Smooth muscle cell (in vitro differentiated cells): ENCODE measurements at regions not wholly inside any gene's neighbourhood (a gene's known extent, or its start where the extent isn't known, plus 50 kb on each side); places are given as distances from the start of the nearest gene placed in this dataset.
"Not testable (repeated sequence)": the region's sequence is repeated elsewhere in the genome, so short reads cannot be mapped to it uniquely, and the experiment has no call there.

ENCODE experiments used
- DNase-seq: peaks from one replicate; lab custom pipeline; 2025; ENCODE audit not compliant: unreplicated experiment; lab: John Stamatoyannopoulos, UW
- H2AFZ ChIP-seq: fragments of 200-600 bp; sonication (generic); 2 replicates; pipeline ENCODE4 v1.6.0; 2016; ENCODE audit warnings: antibody characterized with exemption, low read depth, mild to moderate bottlenecking
- H3F3A ChIP-seq: fragments of 200-600 bp; sonication (generic); 2 replicates; pipeline ENCODE4 v1.6.0; 2017; ENCODE audit warnings: antibody characterized with exemption, low read depth
- H3K27ac ChIP-seq: fragments of 200-600 bp; sonication (generic); 2 replicates; pipeline ENCODE4 v1.5.1; 2016; ENCODE audit warnings: low read depth, mild to moderate bottlenecking
- H3K27me3 ChIP-seq: fragments of 200-600 bp; sonication (generic); 2 replicates; pipeline ENCODE4 v1.6.1; 2016; ENCODE audit warnings: low read depth, mild to moderate bottlenecking
- H3K36me3 ChIP-seq: fragments of 200-600 bp; sonication (generic); 2 replicates; pipeline ENCODE4 v1.5.1; 2016; ENCODE audit warnings: low read depth
- H3K4me1 ChIP-seq: fragments of 200-600 bp; sonication (generic); 2 replicates; pipeline ENCODE4 v1.5.1; 2016; ENCODE audit warnings: low read depth
- H3K4me2 ChIP-seq: fragments of 200-600 bp; sonication (generic); 2 replicates; pipeline ENCODE4 v1.6.0; 2016; ENCODE audit warnings: mild to moderate bottlenecking
- H3K4me3 ChIP-seq: fragments of 200-600 bp; sonication (generic); 2 replicates; pipeline ENCODE4 v1.5.1; 2016; ENCODE audit warnings: mild to moderate bottlenecking
- H3K79me2 ChIP-seq: fragments of 200-600 bp; sonication (generic); 2 replicates; pipeline ENCODE4 v1.6.0; 2016; ENCODE audit warnings: low read depth, mild to moderate bottlenecking
- H3K9ac ChIP-seq: fragments of 200-600 bp; sonication (generic); 2 replicates; pipeline ENCODE4 v1.6.0; 2016; ENCODE audit warnings: low read depth
- H3K9me3 ChIP-seq: fragments of 200-600 bp; sonication (generic); replicated peaks from 2 replicates; pipeline ENCODE4 v1.5.1; 2016; ENCODE audit warnings: low read depth
- H4K20me1 ChIP-seq: fragments of 200-600 bp; sonication (generic); 2 replicates; pipeline ENCODE4 v1.6.0; 2016; ENCODE audit warnings: low read depth
- CTCF ChIP-seq: fragments of 200-600 bp; sonication (generic); IDR thresholded peaks from 2 replicates; pipeline ENCODE4 v1.5.1; 2017; ENCODE audit warnings: borderline replicate concordance, mild to moderate bottlenecking, antibody characterized with exemption; ENCODE audit not compliant: insufficient read depth, poor library complexity, severe bottlenecking
- WGBS: methylation state at CpG from one replicate; pipeline ENCODE4 v1.1.7; 2016; ENCODE audit warnings: low lambda C conversion rate; 5-methylcytosine and 5-hydroxymethylcytosine counted together

DNA sequence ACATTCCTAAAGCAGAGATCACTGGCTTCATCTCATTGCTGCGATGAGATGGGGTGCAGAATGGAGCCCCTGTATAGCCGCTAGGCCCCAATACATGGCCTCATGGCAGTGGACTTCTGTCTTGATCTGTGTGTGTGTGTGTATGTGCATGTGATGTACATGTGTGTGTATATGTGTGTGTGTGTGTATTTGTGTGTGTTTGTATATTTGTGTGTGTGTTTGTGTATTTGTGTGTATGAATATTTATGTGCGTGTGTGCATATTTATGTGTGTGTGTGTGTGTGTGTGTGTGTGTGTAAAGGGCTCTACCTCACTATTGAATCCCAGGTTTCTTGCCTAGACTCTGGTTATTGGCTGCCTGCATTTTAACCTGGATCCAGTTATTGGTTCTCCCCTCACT, 958.2 kb downstream of the GRID1 start:
- Histone ChIP-seq H3K4me3 (no peak overlapping the region), H2AFZ (no peak overlapping the region), H3K9ac (no peak overlapping the region), H3K27ac (no peak overlapping the region), H3K4me1 (no peaks in the 10 kb centered on the region), H3K27me3 (no peaks in the 10 kb centered on the region), H4K20me1 (no peaks in the 10 kb centered on the region), H3K36me3 (no peaks in the 10 kb centered on the region), H3K79me2 (no peaks in the 10 kb centered on the region), H3K9me3 (no peaks in the 10 kb centered on the region), H3F3A (no peaks in the 10 kb centered on the region), H3K4me2 (no peak overlapping the region)
- 93% methylated on average over 3 of the region's 3 CpGs for WGBS
- DNase-seq = no peak
- no peak for TF ChIP-seq CTCF

DNA sequence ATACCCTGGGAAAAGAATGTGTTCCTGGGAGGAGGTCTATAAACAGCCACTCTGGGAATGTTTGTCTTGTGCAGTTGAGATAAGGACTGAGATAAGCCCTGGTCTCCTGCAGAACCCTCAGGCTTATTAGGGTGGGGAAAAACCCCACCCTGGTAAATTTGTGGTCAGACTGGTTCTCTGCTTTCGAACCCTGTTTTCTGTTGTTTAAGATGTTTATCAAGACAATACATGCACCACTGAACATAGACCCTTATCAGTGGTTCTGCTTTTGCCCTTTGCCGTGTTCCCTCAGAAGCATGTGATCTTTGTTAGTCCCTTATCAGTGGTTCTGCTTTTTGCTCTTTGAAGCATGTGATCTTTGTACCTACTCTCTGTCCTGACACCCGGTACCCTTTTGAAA, 956.0 kb downstream of the GRID1 start:
- H3K4me2 ChIP-seq, H3K9ac ChIP-seq, H4K20me1 ChIP-seq, H3K4me3 ChIP-seq, H3K79me2 ChIP-seq, H3K27me3 ChIP-seq, H3F3A ChIP-seq, H3K36me3 ChIP-seq, H3K27ac ChIP-seq, H3K9me3 ChIP-seq, DNase-seq, H3K4me1 ChIP-seq, H2AFZ ChIP-seq: not testable (repeated sequence)
- WGBS = 69% methylated on average over 3 of the region's 3 CpGs

GRCh38 chr10:85413570-85413969, 953.0 kb downstream of the GRID1 start:
- DNase-seq = no peak
- 82% methylated on average over 5 of the region's 5 CpGs for WGBS
- no peaks in the 10 kb centered on the region for H4K20me1 ChIP-seq
- H3K4me1 ChIP-seq = no peaks in the 10 kb centered on the region
- no peaks in the 10 kb centered on the region for H3K36me3 ChIP-seq
- no peaks in the 10 kb centered on the region for H3K9me3 ChIP-seq
- no peaks in the 10 kb centered on the region for H3F3A ChIP-seq
- no peak overlapping the region for H3K4me3 ChIP-seq
- no peak overlapping the region for H3K27ac ChIP-seq
- TF ChIP-seq CTCF = no peak
- H3K79me2 ChIP-seq = no peaks in the 10 kb centered on the region
- no peaks in the 10 kb centered on the region for H3K27me3 ChIP-seq
- H3K4me2 ChIP-seq = no peak overlapping the region
- H2AFZ ChIP-seq = no peak overlapping the region
- H3K9ac ChIP-seq = no peak overlapping the region

GRCh38 chr10:85420501-85421191, 945.9 kb downstream of the GRID1 start:
- no peak for DNase-seq
- Histone ChIP-seq H3K4me3 (no peak overlapping the region), H2AFZ (no peak overlapping the region), H3F3A (no peaks in the 10 kb centered on the region), H3K27me3 (no peaks in the 10 kb centered on the region), H4K20me1 (no peaks in the 10 kb centered on the region), H3K9me3 (no peaks in the 10 kb centered on the region), H3K4me2 (no peak overlapping the region), H3K36me3 (no peaks in the 10 kb centered on the region), H3K79me2 (no peaks in the 10 kb centered on the region), H3K9ac (no peak overlapping the region), H3K4me1 (no peaks in the 10 kb centered on the region), H3K27ac (no peak overlapping the region)
- TF ChIP-seq CTCF = no peak
- 56% methylated on average over 8 of the region's 8 CpGs for WGBS
